Keratinocyte (primary cell): ENCODE measurements at regions not wholly inside any gene's neighbourhood (a gene's known extent, or its start where the extent isn't known, plus 50 kb on each side); places are given as distances from the start of the nearest gene placed in this dataset.

Experiments used
- CTCF ChIP-seq, 3 experiments: IDR thresholded peaks in 1 of 3; conservative IDR thresholded peaks in 1 of 3; optimal IDR thresholded peaks in 1 of 3; 2 replicates in 2 of 3; 3 replicates in 1 of 3; pipeline versions ENCODE3 to v1.5.1; 2011; ENCODE audit warnings: low read length in 3 of 3, mild to moderate bottlenecking in 3 of 3, moderate library complexity in 2 of 3, control low read depth in 1 of 3, inconsistent platforms in 1 of 3; ENCODE audit not compliant: insufficient read depth in 2 of 3; ENCODE audit errors: extremely low read depth in 1 of 3
- EZH2 ChIP-seq: IDR thresholded peaks from one replicate; pipeline ENCODE4 v1.6.1; 2012; ENCODE audit warnings: inconsistent platforms, mild to moderate bottlenecking, low read length, moderate library complexity

- TF ChIP-seq CTCF (optimal IDR thresholded peaks at IDR 0.05 in 1 of 3, IDR thresholded peaks at IDR 0.05 in 1 of 3, conservative IDR thresholded peaks at IDR 0.05 in 1 of 3; ENCODE audit: extremely low read depth in 1 of 3, insufficient read depth in 2 of 3, low read length in 3 of 3) = no peak
- no peak for TF ChIP-seq EZH2
Observed at GRCh38 chr2:175436076-175436475, 254.6 kb upstream of the ATP5MC3 start.
